NCI-H2107 treated with DMSO at 0.1 percent for 48 hours (cell line): ENCODE measurements at regions not wholly inside any gene's neighbourhood (a gene's known extent, or its start where the extent isn't known, plus 50 kb on each side); places are given as distances from the start of the nearest gene placed in this dataset.
"Not testable (repeated sequence)": the region's sequence is repeated elsewhere in the genome, so short reads cannot be mapped to it uniquely, and the experiment has no call there.

ENCODE experiments used
- DNase-seq: peaks from one replicate; lab custom pipeline; 2025; ENCODE audit not compliant: unreplicated experiment; lab: John Stamatoyannopoulos, UW

DNA sequence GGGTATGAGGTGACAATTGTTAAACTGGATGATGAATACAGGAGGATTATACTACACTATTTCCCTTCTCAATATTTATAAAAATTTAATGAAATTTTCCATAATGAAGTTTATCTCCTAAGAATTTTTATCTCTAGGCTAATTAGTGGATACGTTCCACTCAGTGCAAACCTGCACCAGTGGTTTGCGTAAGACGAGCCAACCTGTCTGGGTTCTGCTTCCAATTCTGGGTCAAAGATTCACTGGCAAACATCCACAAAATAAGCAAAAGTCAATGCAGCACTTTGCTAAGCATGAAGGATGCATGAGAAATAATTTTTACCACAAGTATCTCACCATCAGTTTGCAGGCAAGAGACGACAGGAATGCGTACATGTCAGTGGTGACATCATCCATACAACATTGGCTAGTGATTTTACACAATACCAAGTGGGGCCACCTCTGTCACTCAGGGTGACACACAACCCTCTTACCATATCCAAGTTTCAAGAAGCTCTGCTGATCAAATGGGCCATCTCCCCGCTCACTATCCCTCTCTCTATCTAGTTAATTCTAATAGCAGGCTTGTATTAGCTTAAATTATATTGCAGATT lies 51.7 kb downstream of the FAM50B start:
- no peak for DNase-seq

DNA sequence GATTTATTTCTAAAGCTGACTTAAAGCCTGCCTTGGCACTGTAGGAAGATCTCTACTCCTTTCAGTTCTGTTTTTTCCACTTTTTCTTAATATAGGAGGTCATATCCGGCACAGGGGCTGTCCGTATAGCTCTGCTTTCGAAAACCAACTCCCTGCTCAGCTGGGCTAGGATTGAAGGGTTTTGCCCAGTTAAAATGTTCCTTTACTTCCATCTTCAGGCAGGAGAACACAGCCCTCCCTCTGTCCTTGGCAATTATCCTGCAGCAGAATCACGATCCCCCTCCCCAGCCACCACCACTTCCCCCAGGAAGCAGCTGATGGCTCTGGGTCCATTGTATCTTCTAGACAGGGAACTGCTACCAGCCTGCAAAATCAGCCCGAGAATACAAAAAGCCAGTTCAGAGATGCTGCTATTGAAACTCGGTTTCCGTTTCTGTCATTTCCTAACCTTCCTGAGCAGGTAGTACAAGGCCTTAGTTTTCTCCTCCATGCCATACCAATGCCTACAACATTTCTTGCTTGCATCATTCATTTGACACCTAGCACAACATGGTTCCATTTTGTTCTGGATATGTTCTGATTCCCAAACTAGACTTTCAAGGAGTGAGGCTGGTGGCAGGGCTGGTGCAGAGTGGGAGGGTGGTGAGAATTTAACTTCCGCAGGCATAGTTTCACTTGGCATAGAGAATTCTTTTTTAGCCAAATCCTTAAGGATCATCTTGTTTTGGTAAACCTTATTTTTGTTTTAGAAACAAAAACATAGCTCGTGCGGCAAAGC lies 53.9 kb downstream of the FAM50B start:
- no peak for DNase-seq

DNA sequence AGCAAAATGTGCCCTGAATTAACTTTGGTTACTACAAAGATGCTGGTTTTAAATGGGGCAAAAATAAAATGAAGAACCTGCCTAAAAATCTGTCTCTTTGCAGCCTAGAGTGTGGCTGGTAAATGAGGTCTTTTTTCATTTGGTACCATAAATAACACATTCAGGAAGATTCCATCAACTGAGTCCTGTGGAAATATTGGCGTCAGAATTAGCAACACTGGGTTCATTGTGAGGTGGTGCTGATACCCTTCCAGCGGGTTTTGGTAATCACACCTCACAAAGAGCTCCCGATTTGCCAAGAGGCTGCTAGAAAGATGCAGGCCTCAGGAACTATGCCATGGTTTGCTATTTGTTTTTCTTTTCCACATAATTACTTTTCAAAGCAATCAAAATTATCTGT lies 55.3 kb downstream of the FAM50B start:
- DNase-seq: no peak

GRCh38 chr6:3905945-3906845 lies 57.0 kb downstream of the FAM50B start:
- no peak for DNase-seq

- no peak for DNase-seq
Observed at GRCh38 chr6:3906846-3907151, 57.6 kb downstream of the FAM50B start.

- no peak for DNase-seq
Observed at GRCh38 chr6:3908223-3908622, 59.0 kb downstream of the FAM50B start.

DNA sequence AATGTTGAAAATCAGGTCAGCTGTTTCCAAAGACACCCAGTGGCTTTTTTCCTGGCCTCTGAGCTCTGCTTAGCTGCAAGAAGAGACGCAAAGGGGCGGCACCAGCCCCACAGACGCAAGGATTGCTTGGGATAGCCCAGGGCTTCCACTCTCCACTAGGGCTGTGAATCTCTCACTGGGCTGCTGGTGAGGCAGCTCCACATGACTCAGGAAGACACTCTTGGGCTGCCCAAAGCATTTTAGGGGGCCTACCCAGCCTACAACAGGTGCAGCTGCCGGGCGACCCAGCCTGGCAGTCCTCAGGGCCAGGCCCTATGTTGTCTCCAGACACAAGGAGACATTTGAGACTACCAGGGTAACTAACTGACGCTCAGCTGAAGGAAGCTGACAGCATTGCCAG lies 59.8 kb downstream of the FAM50B start:
- no peak for DNase-seq

GRCh38 chr6:3910106-3910663 lies 61.0 kb downstream of the FAM50B start:
- DNase-seq: no peak

DNA sequence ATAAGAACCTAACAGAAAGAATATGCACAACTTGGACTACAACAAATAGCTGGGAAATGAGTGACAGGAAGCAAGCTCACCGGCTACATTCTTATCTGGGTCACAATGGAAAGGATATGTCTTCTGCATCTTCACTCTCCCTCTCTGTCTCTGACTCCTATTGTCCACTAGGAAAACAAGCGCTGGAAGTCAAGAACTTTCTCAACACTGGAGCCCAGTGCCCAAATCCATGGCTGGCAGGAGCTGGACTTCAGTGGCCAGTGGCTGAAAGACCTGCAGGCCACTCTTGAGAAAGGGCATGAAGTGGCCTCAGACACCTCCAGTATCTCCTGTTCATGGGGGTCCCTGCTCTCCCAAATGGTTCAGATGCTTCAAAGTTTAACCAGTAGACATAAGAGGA lies 62.0 kb downstream of the FAM50B start:
- no peak for DNase-seq

DNA sequence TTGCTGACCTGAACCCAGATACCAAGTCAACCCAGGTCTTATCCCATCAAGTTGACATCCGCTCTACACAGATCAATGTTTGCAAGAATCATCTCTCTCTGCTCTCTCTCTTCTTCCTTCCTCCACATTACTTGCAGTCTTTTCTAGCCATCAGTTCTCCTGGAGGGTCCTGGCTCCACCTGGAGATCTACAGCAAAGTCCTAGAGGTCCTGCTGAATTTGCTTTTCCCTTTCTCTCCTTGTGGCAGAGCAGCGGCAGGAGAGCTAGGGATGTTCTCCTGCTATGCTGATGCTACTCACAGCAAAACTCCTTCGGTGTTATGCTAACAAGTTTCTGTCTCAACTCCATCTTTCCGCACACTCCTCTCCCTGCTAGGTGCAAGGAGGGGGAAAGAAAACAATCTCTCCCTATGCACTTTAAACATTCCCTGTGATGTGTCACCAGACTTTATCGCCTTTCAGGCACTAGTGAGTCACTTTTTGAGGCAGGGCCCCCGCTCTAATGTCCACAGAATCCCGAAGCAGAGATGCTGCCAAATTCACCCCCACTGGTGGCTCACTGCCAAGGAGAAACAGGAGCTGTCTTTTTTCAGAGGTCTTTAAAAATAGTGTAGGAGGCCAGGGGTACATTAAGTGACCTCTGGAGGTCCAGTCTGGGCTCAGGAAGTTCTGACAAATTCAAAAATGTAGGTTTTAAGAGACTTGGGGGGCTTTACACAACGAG lies 62.6 kb downstream of the FAM50B start:
- no peak for DNase-seq

- DNase-seq: no peak
Observed at GRCh38 chr6:3912361-3913076, 63.3 kb downstream of the FAM50B start.

GRCh38 chr6:3913077-3913957 lies 64.1 kb downstream of the FAM50B start:
- DNase-seq: no peak

- DNase-seq: no peak
Observed at GRCh38 chr6:3913958-3914337, 64.8 kb downstream of the FAM50B start.

GRCh38 chr6:3915076-3915791 lies 66.1 kb downstream of the FAM50B start:
- DNase-seq: no peak

GRCh38 chr6:3916211-3916610 lies 67.0 kb downstream of the FAM50B start:
- no peak for DNase-seq

DNA sequence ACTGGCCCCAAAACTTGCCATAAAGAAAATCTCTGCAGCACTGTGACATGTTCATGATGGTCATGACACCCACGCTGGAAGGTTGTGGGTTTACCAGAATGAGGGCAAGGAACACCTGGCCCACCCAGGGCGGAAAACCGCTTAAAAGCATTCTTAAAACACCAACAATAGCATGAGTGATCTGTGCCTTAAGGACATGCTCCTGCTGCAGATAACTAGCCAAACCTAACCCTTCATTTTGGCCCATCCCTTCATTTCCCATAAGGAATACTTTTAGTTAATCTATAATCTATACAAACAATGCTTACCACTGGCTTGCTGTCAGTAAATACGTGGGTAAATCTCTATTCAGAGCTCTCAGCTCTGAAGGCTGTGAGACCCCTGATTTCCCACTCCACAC lies 67.6 kb downstream of the FAM50B start:
- not testable (repeated sequence) for DNase-seq

DNA sequence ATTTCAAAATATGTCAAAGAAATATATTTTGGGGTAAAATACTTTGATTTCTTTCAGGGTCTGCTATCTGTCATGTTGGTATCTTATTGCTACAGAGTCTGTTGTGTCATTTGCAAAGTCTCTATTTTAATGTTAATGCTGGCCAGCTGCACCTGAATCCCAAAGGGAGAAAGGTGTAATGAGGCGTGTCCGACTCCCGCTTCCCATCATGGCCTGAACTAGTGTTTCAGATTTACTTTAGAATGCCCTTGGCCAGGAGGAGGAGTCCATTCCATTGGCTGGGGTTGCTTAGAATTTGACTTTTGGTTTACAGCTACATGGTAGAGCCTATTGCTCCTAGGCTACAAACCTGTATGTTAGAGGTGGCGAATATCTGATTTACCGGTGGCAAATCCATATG lies 69.3 kb downstream of the FAM50B start:
- DNase-seq: peak; percentile 67

GRCh38 chr6:3919130-3919628 lies 70.0 kb downstream of the FAM50B start:
- no peak for DNase-seq

DNA sequence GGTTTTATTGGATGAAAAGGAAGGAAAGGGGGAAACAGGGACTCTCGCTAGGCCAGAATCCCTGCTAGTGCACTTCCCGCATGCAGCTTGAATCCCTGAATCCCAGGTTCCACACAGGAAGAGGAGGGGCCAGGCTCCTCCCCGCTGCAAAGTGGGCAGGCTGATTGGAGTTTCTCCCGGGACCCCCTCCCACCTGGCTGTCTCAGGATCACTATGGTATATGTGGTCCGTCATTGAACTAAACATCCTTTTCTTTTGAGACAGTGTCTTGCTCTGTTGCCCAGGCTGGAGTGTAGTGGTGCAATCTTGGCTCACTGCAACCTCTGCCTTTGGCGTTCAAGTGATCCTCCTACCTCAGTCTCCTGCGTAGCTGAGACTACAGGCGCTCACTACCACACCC lies 70.7 kb downstream of the FAM50B start:
- DNase-seq: no peak
